Chondrocyte (in vitro differentiated cells): ENCODE measurements at regions not wholly inside any gene's neighbourhood (a gene's known extent, or its start where the extent isn't known, plus 50 kb on each side); places are given as distances from the start of the nearest gene placed in this dataset.

ENCODE experiments used
- DNase-seq: peaks from one replicate; pipeline ENCODE4 v3.0.0; 2021; ENCODE audit warnings: mixed read lengths, low spot score
- H3K27ac Mint-ChIP-seq: one replicate; pipeline ENCODE4 v1.8.0; 2021; ENCODE audit warnings: mild to moderate bottlenecking, moderate library complexity, mixed read lengths; ENCODE audit not compliant: unreplicated experiment
- H3K27me3 Mint-ChIP-seq: 2 replicates; pipeline ENCODE4 v1.8.0; 2021; ENCODE audit warnings: low read depth, mixed read lengths
- H3K36me3 Mint-ChIP-seq: 2 replicates; pipeline ENCODE4 v1.8.0; 2021; ENCODE audit warnings: low read depth, mixed read lengths
- H3K4me1 Mint-ChIP-seq: 2 replicates; pipeline ENCODE4 v1.8.0; 2021; ENCODE audit warnings: low read depth, mild to moderate bottlenecking, mixed read lengths
- H3K4me3 Mint-ChIP-seq: one replicate; pipeline ENCODE4 v1.8.0; 2021; ENCODE audit warnings: mild to moderate bottlenecking, moderate library complexity, mixed read lengths; ENCODE audit not compliant: unreplicated experiment
- H3K9me3 Mint-ChIP-seq: 2 replicates; pipeline ENCODE4 v1.8.0; 2021; ENCODE audit warnings: low read depth, mixed read lengths
- TF ChIP-seq, protein P1 (sequence below): fragments of 200-600 bp; sonication (generic); IDR thresholded peaks from 2 replicates; pipeline ENCODE4 v1.5.0; 2021; ENCODE audit warnings: antibody characterized with exemption, mild to moderate bottlenecking, moderate library complexity

DNA sequence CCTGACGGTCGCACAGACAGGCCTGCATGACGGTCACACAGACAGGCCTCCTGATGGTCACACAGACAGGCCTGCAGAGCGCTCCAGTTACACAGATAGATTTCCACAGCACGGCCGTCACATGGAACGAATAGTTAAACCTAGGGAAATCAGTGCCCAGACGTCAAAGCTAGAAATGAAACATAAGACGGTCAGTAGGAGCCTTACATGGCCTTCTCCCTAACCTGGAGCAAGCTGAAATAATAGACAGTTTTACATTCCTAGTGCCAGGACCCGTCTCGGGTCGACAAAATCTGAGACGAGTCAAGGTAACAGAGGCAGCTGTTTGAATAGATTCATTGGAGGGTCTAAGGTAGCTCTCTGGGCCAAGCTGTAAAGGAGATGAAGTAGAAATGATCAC is 126.9 kb downstream of the MTNR1A start:
- no peak for DNase-seq
- no peaks in the 10 kb centered on the region for H3K9me3 Mint-ChIP-seq
- H3K36me3 Mint-ChIP-seq = no peaks in the 10 kb centered on the region
- H3K4me3 Mint-ChIP-seq = no peak overlapping the region
- H3K27ac Mint-ChIP-seq = no peak overlapping the region
- peaks cover 9% of the 10 kb centered on the region for H3K27me3 Mint-ChIP-seq
- TF ChIP-seq, protein P1, sequence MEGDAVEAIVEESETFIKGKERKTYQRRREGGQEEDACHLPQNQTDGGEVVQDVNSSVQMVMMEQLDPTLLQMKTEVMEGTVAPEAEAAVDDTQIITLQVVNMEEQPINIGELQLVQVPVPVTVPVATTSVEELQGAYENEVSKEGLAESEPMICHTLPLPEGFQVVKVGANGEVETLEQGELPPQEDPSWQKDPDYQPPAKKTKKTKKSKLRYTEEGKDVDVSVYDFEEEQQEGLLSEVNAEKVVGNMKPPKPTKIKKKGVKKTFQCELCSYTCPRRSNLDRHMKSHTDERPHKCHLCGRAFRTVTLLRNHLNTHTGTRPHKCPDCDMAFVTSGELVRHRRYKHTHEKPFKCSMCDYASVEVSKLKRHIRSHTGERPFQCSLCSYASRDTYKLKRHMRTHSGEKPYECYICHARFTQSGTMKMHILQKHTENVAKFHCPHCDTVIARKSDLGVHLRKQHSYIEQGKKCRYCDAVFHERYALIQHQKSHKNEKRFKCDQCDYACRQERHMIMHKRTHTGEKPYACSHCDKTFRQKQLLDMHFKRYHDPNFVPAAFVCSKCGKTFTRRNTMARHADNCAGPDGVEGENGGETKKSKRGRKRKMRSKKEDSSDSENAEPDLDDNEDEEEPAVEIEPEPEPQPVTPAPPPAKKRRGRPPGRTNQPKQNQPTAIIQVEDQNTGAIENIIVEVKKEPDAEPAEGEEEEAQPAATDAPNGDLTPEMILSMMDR = no peak
- no peaks in the 10 kb centered on the region for H3K4me1 Mint-ChIP-seq

DNA sequence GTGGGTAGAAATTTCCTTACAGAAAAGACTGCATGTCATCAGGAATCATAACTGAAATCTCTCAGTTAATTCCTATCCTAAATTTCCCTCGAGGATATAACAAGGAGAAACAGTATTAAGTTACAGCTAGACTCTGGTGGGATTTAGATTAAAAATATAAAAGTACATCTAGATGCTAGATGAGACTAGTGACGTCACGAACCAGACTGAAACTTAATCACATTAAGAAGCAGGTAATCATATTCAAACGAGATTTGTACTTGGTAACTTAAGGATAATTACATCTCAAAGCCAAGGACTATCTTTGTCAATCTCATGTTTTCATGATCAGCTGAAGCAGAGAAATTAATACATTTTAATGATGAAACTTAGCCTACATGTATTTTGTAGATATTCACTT is 130.6 kb downstream of the MTNR1A start:
- no peak for DNase-seq
- Mint-ChIP-seq H3K4me1 (no peaks in the 10 kb centered on the region), H3K4me3 (no peak overlapping the region), H3K27ac (no peak overlapping the region), H3K36me3 (no peaks in the 10 kb centered on the region), H3K27me3 (peaks cover 12% of the 10 kb centered on the region), H3K9me3 (no peaks in the 10 kb centered on the region)
- TF ChIP-seq, protein P1 = no peak

DNA sequence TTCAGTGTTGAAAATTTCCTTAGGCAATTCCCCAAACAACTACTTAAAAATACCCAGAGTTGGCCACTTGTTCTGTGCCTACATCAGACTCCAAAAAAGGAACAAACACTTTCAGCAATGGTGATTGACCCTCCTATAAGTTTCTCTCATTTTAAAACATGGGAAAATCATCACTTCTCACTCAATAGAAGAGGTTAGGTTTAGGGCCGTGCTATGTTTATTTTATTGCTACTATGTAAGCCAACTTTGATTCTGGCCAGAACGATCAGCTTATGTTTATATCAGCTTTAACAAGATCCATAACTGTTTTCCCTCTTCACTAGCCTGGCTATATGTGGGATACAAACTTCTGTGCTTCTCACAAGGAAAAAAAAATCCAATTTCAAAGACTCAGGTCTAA is 133.1 kb downstream of the MTNR1A start:
- Mint-ChIP-seq H3K9me3 (no peaks in the 10 kb centered on the region), H3K4me3 (no peak overlapping the region), H3K4me1 (no peaks in the 10 kb centered on the region), H3K36me3 (no peaks in the 10 kb centered on the region), H3K27me3 (peaks cover 22% of the 10 kb centered on the region), H3K27ac (no peak overlapping the region)
- TF ChIP-seq, protein P1 = no peak
- DNase-seq = no peak

DNA sequence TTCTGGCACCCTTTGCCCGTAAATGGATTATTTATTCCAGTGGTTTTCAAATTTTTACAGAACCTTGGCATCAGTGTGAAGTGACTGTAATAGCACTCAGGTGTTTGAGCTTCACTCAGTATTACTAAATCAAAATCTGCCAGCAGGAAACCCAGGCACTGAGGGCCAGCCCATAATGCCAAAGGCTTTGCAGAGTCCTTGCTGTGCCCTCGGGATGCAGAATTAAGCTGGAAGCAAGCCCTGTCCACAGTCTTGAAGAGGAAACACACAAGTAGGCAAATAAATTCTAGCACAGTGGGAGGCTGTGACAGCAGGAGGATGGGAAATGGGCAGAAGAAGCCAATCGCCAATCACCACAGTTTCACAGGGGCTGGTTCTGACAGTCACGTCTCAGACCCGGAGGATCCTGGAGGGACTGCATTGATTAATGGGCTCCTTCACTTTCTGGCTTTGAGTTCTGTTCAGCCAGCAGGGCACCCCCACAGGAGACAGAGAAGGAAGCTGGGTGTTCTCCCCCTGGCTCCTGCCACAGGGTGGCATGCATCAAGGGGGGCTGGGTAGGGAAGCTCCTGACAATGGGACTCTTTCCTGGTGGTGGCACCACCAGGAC is 138.8 kb downstream of the MTNR1A start:
- TF ChIP-seq, protein P1 = no peak
- H3K27ac Mint-ChIP-seq = no peak overlapping the region
- H3K9me3 Mint-ChIP-seq = no peaks in the 10 kb centered on the region
- no peaks in the 10 kb centered on the region for H3K36me3 Mint-ChIP-seq
- H3K27me3 Mint-ChIP-seq = peaks cover 30% of the 10 kb centered on the region
- no peaks in the 10 kb centered on the region for H3K4me1 Mint-ChIP-seq
- no peak overlapping the region for H3K4me3 Mint-ChIP-seq
- no peak for DNase-seq

DNA sequence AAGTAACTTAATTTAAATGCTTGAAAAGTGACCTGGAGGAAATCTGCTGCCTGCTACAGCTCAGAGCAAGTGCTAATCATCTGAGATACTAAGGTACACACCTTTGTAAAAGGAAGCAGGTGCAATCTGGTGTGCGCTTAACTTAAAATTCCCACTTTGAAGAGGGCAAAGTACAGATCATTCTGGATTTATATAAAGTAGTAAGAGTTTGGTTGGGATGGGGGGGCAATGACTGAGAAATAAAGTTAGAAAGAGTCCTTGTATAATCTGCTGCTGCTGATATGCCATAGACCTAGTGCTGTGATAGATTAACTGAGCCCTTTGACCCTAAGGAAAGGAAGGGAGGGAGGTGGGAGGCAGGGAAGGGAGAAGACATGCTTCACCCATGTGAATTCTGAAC is 141.0 kb downstream of the MTNR1A start:
- H3K27me3 Mint-ChIP-seq = peaks cover 32% of the 10 kb centered on the region
- no peaks in the 10 kb centered on the region for H3K4me1 Mint-ChIP-seq

More for the DNA sequence above, 141.0 kb downstream of the MTNR1A start:
- H3K4me3 Mint-ChIP-seq = no peak overlapping the region
- no peak for DNase-seq
- H3K27ac Mint-ChIP-seq = no peak overlapping the region
- TF ChIP-seq, protein P1 = no peak
- H3K36me3 Mint-ChIP-seq = no peaks in the 10 kb centered on the region
- no peaks in the 10 kb centered on the region for H3K9me3 Mint-ChIP-seq
